OCI-LY3 (cell line): ENCODE measurements at regions not wholly inside any gene's neighbourhood (a gene's known extent, or its start where the extent isn't known, plus 50 kb on each side); places are given as distances from the start of the nearest gene placed in this dataset.

Experiments used
- H2AFZ ChIP-seq: fragments of 200-600, 300-600 bp; shearing (Covaris generic); 2 replicates; pipeline ENCODE4 v1.6.0; 2014; ENCODE audit warnings: antibody characterized with exemption, low read depth, low read length
- H3K27ac ChIP-seq: fragments of 200-600, 300-600 bp; sonication (generic); 2 replicates; pipeline ENCODE4 v1.5.1; 2014; ENCODE audit warnings: mild to moderate bottlenecking, low read length, moderate library complexity, mixed read lengths
- H3K27me3 ChIP-seq: fragments of 200-600, 300-600 bp; sonication (generic); 2 replicates; pipeline ENCODE4 v1.6.1; 2014; ENCODE audit warnings: low read depth, low read length, mixed read lengths
- H3K36me3 ChIP-seq: fragments of 200-600, 300-600 bp; sonication (generic); replicated peaks from 2 replicates; pipeline ENCODE3; 2014; ENCODE audit warnings: low read depth, low read length, mixed read lengths
- H3K4me1 ChIP-seq: fragments of 300-600, 200-600 bp; sonication (generic); 2 replicates; pipeline ENCODE4 v1.6.1; 2014; ENCODE audit warnings: low read length, mixed read lengths
- H3K4me2 ChIP-seq: fragments of 200-600, 300-600 bp; sonication (generic); 2 replicates; pipeline ENCODE4 v1.6.1; 2014; ENCODE audit warnings: low read length, mixed read lengths
- H3K4me3 ChIP-seq: fragments of 300-600, 200-600 bp; sonication (generic); 2 replicates; pipeline ENCODE4 v1.5.1; 2014; ENCODE audit warnings: antibody characterized with exemption, mild to moderate bottlenecking, low read length, moderate library complexity
- H3K79me2 ChIP-seq: fragments of 300-600, 200-600 bp; shearing (Covaris generic); 2 replicates; pipeline ENCODE4 v1.6.1; 2014; ENCODE audit warnings: mild to moderate bottlenecking, low read length, mixed read lengths
- H3K9ac ChIP-seq: fragments of 300-600, 200-600 bp; shearing (Covaris generic); 2 replicates; pipeline ENCODE4 v1.6.0; 2014; ENCODE audit warnings: mild to moderate bottlenecking, low read length, moderate library complexity
- H3K9me3 ChIP-seq: fragments of 200-600, 300-600 bp; shearing (Covaris generic); 2 replicates; pipeline ENCODE4 v1.6.1; 2014; ENCODE audit warnings: low read length, mixed read lengths; ENCODE audit not compliant: insufficient read depth
- H4K20me1 ChIP-seq: fragments of 200-600, 300-600 bp; sonication (generic); 2 replicates; pipeline ENCODE4 v1.6.1; 2016; ENCODE audit warnings: low read length, mixed read lengths; ENCODE audit not compliant: insufficient read depth
- EZH2phosphoT487 ChIP-seq: fragments of 200-600 bp; shearing (Covaris generic); IDR thresholded peaks from 2 replicates; pipeline ENCODE4 v1.6.1; 2018; ENCODE audit warnings: antibody characterized with exemption, mixed run types, low read depth
- TF ChIP-seq, protein P1 (sequence below): fragments of 200-600, 300-600 bp; sonication (generic); IDR thresholded peaks from 2 replicates; pipeline ENCODE4 v1.5.1; 2014; ENCODE audit warnings: antibody characterized with exemption, low read length, low read depth

DNA sequence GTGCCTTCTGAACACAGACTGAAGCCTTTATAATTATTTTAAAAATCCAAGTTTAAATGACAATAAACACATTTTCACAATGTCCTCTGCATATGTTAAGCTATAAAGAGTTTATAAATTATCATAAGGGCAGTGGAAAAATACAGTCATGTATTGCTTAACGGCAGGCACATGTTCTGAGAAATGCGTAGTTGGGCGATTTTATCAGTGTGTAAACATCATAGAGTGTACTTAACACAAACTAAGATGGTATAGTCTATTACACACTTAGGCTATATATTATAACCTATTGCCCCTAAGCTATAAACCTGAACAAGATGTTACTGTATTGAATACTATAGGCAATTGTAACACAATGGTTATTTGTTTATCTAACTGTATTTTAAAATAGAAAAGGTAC is 254.7 kb downstream of the GABRG1 start:
- TF ChIP-seq EZH2phosphoT487 = no peak
- TF ChIP-seq, protein P1, sequence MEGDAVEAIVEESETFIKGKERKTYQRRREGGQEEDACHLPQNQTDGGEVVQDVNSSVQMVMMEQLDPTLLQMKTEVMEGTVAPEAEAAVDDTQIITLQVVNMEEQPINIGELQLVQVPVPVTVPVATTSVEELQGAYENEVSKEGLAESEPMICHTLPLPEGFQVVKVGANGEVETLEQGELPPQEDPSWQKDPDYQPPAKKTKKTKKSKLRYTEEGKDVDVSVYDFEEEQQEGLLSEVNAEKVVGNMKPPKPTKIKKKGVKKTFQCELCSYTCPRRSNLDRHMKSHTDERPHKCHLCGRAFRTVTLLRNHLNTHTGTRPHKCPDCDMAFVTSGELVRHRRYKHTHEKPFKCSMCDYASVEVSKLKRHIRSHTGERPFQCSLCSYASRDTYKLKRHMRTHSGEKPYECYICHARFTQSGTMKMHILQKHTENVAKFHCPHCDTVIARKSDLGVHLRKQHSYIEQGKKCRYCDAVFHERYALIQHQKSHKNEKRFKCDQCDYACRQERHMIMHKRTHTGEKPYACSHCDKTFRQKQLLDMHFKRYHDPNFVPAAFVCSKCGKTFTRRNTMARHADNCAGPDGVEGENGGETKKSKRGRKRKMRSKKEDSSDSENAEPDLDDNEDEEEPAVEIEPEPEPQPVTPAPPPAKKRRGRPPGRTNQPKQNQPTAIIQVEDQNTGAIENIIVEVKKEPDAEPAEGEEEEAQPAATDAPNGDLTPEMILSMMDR = no peak
- H3K79me2 ChIP-seq = no peaks in the 10 kb centered on the region
- H3K4me3 ChIP-seq = no peak overlapping the region
- H3K4me2 ChIP-seq = no peak overlapping the region
- H3K36me3 ChIP-seq = no peaks in the 10 kb centered on the region
- H3K27ac ChIP-seq = no peak overlapping the region
- no peak overlapping the region for H3K9ac ChIP-seq
- H3K9me3 ChIP-seq = no peaks in the 10 kb centered on the region
- H2AFZ ChIP-seq = no peak overlapping the region
- H4K20me1 ChIP-seq = no peaks in the 10 kb centered on the region
- no peaks in the 10 kb centered on the region for H3K27me3 ChIP-seq
- no peaks in the 10 kb centered on the region for H3K4me1 ChIP-seq

DNA sequence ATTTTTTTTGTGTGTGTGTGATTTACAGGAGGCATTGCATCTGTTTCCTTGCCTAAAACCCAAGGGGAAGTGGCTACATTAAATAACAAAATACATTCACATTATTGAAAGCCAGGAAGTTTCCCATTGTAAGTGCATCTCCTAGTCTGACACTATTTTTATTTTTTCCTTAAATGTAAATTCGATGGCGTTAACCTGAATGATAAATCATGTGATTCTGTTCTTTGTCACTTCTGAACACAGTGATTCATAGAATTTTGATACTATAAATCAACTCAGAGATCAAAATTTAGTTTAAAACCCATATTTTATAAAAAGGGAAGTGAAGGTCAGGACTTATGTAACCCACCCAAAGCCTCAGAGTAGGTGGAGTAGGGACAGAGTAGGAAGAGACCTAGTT is 258.1 kb downstream of the GABRG1 start:
- Histone ChIP-seq H3K79me2 (no peaks in the 10 kb centered on the region), H3K36me3 (no peaks in the 10 kb centered on the region), H3K27ac (no peak overlapping the region), H3K27me3 (no peaks in the 10 kb centered on the region), H3K4me3 (no peak overlapping the region), H3K4me1 (no peaks in the 10 kb centered on the region), H2AFZ (no peak overlapping the region), H4K20me1 (no peaks in the 10 kb centered on the region), H3K9ac (no peak overlapping the region), H3K9me3 (no peaks in the 10 kb centered on the region), H3K4me2 (no peak overlapping the region)
- TF ChIP-seq, protein P1 = no peak
- no peak for TF ChIP-seq EZH2phosphoT487

- no peak overlapping the region for H3K4me3 ChIP-seq
- TF ChIP-seq, protein P1 = no peak
- no peak for TF ChIP-seq EZH2phosphoT487
- no peaks in the 10 kb centered on the region for H3K36me3 ChIP-seq
- H3K27ac ChIP-seq = no peak overlapping the region
- no peak overlapping the region for H3K9ac ChIP-seq
- H3K4me2 ChIP-seq = no peak overlapping the region
- H3K27me3 ChIP-seq = no peaks in the 10 kb centered on the region
- no peak overlapping the region for H2AFZ ChIP-seq
- H3K9me3 ChIP-seq = no peaks in the 10 kb centered on the region
- H3K79me2 ChIP-seq = no peaks in the 10 kb centered on the region
- no peaks in the 10 kb centered on the region for H4K20me1 ChIP-seq
- H3K4me1 ChIP-seq = no peaks in the 10 kb centered on the region
Observed at GRCh38 chr4:45855857-45856256, 268.0 kb downstream of the GABRG1 start.

DNA sequence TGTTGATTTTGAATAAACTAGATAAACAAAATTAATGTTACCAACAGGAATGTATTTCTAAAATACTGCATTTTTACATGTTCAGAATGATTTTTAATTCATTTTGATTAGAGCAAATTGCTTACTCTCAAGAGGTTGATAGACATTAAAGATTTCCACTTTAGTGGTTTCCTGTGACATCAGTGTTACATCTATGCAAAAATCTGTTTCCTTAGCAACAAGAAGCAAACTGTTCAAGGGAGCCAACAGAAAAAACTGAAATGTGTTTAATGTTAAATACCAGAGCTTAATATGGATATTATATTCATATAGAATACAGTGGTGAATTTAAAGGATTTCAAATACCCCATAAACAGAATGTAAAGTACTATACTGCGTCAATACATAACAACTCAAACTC is 277.8 kb downstream of the GABRG1 start:
- Histone ChIP-seq H3K4me1 (no peaks in the 10 kb centered on the region), H3K4me3 (no peak overlapping the region), H3K27me3 (no peaks in the 10 kb centered on the region), H3K36me3 (no peaks in the 10 kb centered on the region), H3K4me2 (no peak overlapping the region), H3K79me2 (no peaks in the 10 kb centered on the region), H4K20me1 (no peaks in the 10 kb centered on the region), H3K9ac (no peak overlapping the region), H3K9me3 (no peaks in the 10 kb centered on the region), H2AFZ (no peak overlapping the region), H3K27ac (no peak overlapping the region)
- TF ChIP-seq, protein P1 = no peak
- no peak for TF ChIP-seq EZH2phosphoT487
